CD4-positive, alpha-beta T cell treated with Interferon gamma for 1 hour (primary cell): ENCODE measurements at regions not wholly inside any gene's neighbourhood (a gene's known extent, or its start where the extent isn't known, plus 50 kb on each side); places are given as distances from the start of the nearest gene placed in this dataset.

Experiments
- DNase-seq: peaks from one replicate; pipeline ENCODE4 v3.0.0-alpha.2; 2020

- no peak for DNase-seq
Observed at GRCh38 chr5:108437425-108437824, 55.5 kb upstream of the FBXL17 start.

GRCh38 chr5:108436696-108437095, 54.8 kb upstream of the FBXL17 start:
- DNase-seq, result no peak

GRCh38 chr5:108433600-108433999, 51.7 kb upstream of the FBXL17 start:
- no peak for DNase-seq

- DNase-seq, result no peak
Observed at GRCh38 chr5:108432024-108432423, 50.1 kb upstream of the FBXL17 start.
